ENCODE measurements at regions not wholly inside any gene's neighbourhood (a gene's known extent, or its start where the extent isn't known, plus 50 kb on each side); places are given as distances from the start of the nearest gene placed in this dataset.

DNA sequence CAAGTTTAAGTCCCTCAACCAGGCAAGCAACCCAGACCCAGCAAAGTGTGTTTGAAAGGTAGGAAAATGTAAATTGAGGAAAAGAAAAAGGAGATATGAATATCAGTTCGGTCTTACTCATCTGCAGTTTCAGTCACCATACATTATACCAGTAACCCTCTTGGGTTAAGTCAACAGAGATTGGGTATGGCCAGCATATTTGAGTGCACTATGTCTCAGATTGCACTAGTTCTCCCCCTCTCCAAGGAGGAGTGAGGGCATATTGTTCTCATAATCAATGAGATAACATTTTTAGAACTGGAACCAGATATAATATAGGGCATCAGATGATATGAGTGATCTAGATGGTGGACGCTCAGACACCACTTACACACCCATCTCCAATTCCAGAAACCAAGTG, 141.5 kb downstream of the COPS8 start:
- no peak overlapping the region for H3K27ac ChIP-seq (replicated peaks)
- no peak for DNase-seq
- H3K4me1 ChIP-seq, result peaks cover 29% of the 10 kb centered on the region
- intact Hi-C loops (cut with micrococcal nuclease), result no loop called here
- H3K9me3 ChIP-seq (replicated peaks), result no peaks in the 10 kb centered on the region
- H3K4me3 ChIP-seq, result no peak overlapping the region
- no peaks in the 10 kb centered on the region for H3K36me3 ChIP-seq
- no peaks in the 10 kb centered on the region for H3K27me3 ChIP-seq (ENCODE audit: low read depth)
- TF ChIP-seq, protein P1, sequence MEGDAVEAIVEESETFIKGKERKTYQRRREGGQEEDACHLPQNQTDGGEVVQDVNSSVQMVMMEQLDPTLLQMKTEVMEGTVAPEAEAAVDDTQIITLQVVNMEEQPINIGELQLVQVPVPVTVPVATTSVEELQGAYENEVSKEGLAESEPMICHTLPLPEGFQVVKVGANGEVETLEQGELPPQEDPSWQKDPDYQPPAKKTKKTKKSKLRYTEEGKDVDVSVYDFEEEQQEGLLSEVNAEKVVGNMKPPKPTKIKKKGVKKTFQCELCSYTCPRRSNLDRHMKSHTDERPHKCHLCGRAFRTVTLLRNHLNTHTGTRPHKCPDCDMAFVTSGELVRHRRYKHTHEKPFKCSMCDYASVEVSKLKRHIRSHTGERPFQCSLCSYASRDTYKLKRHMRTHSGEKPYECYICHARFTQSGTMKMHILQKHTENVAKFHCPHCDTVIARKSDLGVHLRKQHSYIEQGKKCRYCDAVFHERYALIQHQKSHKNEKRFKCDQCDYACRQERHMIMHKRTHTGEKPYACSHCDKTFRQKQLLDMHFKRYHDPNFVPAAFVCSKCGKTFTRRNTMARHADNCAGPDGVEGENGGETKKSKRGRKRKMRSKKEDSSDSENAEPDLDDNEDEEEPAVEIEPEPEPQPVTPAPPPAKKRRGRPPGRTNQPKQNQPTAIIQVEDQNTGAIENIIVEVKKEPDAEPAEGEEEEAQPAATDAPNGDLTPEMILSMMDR (IDR thresholded peaks at IDR 0.05; ENCODE audit: borderline replicate concordance), result no peak

DNA sequence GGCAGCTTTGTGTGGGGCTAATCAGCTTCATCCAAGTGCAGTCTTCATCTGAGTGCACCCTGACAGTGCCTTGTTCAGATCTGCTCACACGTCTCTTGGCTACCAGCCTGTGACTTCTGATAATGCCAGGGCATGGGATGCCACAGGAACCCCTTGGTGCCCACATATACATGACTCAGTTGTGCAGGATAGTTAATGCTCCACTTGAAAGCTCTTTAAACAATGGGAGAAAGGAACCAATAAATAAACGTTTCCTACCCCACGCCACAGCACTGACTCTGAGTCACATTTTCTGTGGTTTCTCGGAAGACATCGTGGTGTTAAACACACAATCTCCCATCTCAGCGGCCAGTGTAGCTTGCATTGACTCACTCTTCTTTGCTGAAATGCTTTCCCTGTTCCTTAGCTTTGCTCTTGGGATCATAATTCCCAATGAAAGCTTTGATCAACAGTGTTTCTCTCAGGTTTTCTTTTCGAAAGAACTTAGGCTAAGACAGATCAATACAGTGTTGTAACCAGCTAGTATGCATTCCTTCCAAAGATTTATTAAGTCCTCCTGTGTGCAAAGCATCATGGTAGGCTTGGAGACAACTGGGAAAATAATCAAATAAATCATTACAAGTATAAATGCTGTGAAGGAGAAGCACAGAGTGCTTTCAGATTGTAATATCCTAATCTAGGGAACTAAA, 142.0 kb downstream of the COPS8 start:
- Histone ChIP-seq H3K27ac (replicated peaks) (no peak overlapping the region), H3K27me3 (ENCODE audit: low read depth) (no peaks in the 10 kb centered on the region), H3K4me3 (no peak overlapping the region), H3K36me3 (no peaks in the 10 kb centered on the region), H3K4me1 (peaks cover 27% of the 10 kb centered on the region), H3K9me3 (replicated peaks) (no peaks in the 10 kb centered on the region)
- TF ChIP-seq, protein P1 (IDR thresholded peaks at IDR 0.05; ENCODE audit: borderline replicate concordance), result no peak
- no peak for DNase-seq
- intact Hi-C loops (cut with micrococcal nuclease), result no loop called here

DNA sequence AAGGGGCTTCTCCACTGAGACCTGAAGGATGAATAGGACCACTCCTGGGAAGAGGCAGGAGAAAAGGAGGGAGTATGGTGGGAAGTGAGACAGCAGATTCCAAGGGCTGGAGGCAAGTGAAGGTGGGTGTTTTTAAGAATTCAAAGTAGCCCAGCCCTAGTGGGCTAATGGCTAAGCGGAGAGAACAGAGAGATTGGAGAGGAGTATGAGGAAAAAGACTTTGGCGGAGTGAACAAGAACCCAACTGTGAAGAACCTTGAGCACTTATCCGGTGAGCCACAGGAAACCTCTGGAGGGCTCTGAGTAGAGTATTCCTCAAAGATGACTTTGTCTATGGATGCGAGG, 142.6 kb downstream of the COPS8 start:
- Histone ChIP-seq H3K9me3 (replicated peaks) (no peaks in the 10 kb centered on the region), H3K27ac (replicated peaks) (no peak overlapping the region), H3K4me3 (no peak overlapping the region), H3K27me3 (ENCODE audit: low read depth) (no peaks in the 10 kb centered on the region), H3K4me1 (peaks cover 22% of the 10 kb centered on the region), H3K36me3 (no peaks in the 10 kb centered on the region)
- DNase-seq, result no peak
- TF ChIP-seq, protein P1 (IDR thresholded peaks at IDR 0.05; ENCODE audit: borderline replicate concordance), result no peak
- intact Hi-C loops (cut with micrococcal nuclease), result no loop called here

DNA sequence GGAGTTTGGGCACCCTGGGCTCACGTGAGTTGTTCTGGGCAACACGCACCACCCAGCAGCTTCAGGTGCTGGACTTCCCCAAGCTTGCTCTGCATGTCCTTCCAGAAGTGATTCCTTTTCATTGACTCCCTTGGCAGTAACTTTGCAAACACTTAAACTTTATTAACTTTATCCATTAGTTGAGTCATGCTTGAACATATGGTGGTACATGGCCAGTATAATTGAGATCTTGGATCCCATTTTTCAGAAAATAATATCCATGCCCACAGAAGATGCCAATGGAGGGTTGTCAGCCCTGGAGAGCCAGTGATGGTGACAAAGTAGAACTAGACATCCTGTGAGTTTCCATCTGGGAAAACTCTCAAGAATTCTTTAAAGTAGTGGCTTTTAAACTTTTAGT, 144.2 kb downstream of the COPS8 start:
- Histone ChIP-seq H3K9me3 (replicated peaks) (no peaks in the 10 kb centered on the region), H3K4me1 (peaks cover 32% of the 10 kb centered on the region), H3K27ac (replicated peaks) (no peak overlapping the region), H3K27me3 (ENCODE audit: low read depth) (no peaks in the 10 kb centered on the region), H3K4me3 (no peak overlapping the region), H3K36me3 (no peaks in the 10 kb centered on the region)
- TF ChIP-seq, protein P1 (IDR thresholded peaks at IDR 0.05; ENCODE audit: borderline replicate concordance), result no peak
- DNase-seq, result no peak
- intact Hi-C loops (cut with micrococcal nuclease), result no loop called here

DNA sequence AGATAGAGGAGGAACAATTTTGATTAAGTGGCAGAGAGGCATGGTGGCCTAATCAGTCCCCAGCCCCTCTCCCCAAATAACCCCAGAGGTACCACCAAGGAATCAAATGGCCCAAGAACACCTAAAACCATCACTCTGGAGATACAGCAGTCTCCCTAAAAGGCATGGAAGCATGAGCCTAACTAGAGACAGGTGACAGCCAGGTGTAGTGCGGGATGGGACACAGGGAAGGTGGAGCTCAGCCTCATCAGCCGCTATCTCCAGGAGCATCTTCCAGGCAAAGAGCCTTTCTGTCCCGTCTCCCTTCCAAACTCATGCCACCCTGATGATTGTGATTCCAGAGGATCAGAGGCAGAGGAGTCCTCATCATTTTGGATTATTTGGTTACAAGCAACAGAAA, 144.7 kb downstream of the COPS8 start:
- H3K36me3 ChIP-seq, result no peaks in the 10 kb centered on the region
- intact Hi-C loops (cut with micrococcal nuclease), result no loop called here
- H3K9me3 ChIP-seq (replicated peaks), result no peaks in the 10 kb centered on the region
- DNase-seq, result no peak
- H3K27me3 ChIP-seq (ENCODE audit: low read depth), result no peaks in the 10 kb centered on the region
- TF ChIP-seq, protein P1 (IDR thresholded peaks at IDR 0.05; ENCODE audit: borderline replicate concordance), result no peak
- no peak overlapping the region for H3K4me3 ChIP-seq
- no peak overlapping the region for H3K27ac ChIP-seq (replicated peaks)
- peaks cover 36% of the 10 kb centered on the region for H3K4me1 ChIP-seq

All from left ventricle myocardium inferior (tissue), 1 donor.